Breast epithelium (tissue), 3 donors: ENCODE measurements at regions not wholly inside any gene's neighbourhood (a gene's known extent, or its start where the extent isn't known, plus 50 kb on each side); places are given as distances from the start of the nearest gene placed in this dataset.

ENCODE experiments used
- POLR2A ChIP-seq: fragments of 450-650 bp; IDR thresholded peaks from one replicate; pipeline ENCODE4 v1.6.1; 2016; ENCODE audit warnings: antibody characterized with exemption, mild to moderate bottlenecking, moderate library complexity
- TF ChIP-seq, protein P1 (sequence below), 3 donors: fragments of 450-650 bp; IDR thresholded peaks; one replicate each; pipeline ENCODE4 v1.5.1; 2016 to 2017; ENCODE audit warnings: antibody characterized with exemption in 3 of 3, mild to moderate bottlenecking in 3 of 3, moderate library complexity in 3 of 3

- TF ChIP-seq, protein P1, sequence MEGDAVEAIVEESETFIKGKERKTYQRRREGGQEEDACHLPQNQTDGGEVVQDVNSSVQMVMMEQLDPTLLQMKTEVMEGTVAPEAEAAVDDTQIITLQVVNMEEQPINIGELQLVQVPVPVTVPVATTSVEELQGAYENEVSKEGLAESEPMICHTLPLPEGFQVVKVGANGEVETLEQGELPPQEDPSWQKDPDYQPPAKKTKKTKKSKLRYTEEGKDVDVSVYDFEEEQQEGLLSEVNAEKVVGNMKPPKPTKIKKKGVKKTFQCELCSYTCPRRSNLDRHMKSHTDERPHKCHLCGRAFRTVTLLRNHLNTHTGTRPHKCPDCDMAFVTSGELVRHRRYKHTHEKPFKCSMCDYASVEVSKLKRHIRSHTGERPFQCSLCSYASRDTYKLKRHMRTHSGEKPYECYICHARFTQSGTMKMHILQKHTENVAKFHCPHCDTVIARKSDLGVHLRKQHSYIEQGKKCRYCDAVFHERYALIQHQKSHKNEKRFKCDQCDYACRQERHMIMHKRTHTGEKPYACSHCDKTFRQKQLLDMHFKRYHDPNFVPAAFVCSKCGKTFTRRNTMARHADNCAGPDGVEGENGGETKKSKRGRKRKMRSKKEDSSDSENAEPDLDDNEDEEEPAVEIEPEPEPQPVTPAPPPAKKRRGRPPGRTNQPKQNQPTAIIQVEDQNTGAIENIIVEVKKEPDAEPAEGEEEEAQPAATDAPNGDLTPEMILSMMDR (IDR thresholded peaks at IDR 0.05), result no peak
- no peak for TF ChIP-seq POLR2A
Observed at GRCh38 chr10:59448616-59449015, 86.3 kb upstream of the FAM13C start.
